Epithelial cell of esophagus (primary cell): ENCODE measurements at regions not wholly inside any gene's neighbourhood (a gene's known extent, or its start where the extent isn't known, plus 50 kb on each side); places are given as distances from the start of the nearest gene placed in this dataset.

ENCODE experiments used
- DNase-seq: peaks from one replicate; pipeline ENCODE4 v3.0.0; 2010; ENCODE audit warnings: low read depth
- H3K4me3 ChIP-seq: 2 replicates; pipeline ENCODE4 v1.5.1; 2011; ENCODE audit warnings: mild to moderate bottlenecking, low read length, control low read depth
- TF ChIP-seq, protein P1 (sequence below): IDR thresholded peaks from 2 replicates; pipeline ENCODE4 v1.5.1; 2011; ENCODE audit warnings: low read depth, mild to moderate bottlenecking, low read length, control low read depth, inconsistent platforms; ENCODE audit not compliant: insufficient read depth; ENCODE audit errors: missing control alignments

DNA sequence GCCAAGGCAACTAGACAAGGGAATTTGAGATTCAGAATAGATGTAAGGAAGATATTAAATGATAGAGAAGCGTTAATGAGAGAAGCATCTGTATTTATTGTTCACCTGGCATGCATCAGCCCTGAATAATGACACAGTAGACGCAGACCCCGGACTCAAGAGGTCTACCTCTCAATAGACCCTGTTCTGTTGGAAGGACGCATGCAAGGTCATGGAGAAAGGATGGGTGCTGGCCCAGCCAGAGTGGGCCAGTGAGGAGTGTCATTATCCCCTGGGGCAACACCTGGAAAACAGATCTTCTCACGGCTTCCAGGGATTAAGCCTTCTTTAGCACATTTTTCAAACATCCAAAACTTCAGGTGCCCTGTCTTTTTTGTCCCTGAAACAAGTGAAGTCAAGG, 461.0 kb downstream of the EIPR1 start:
- TF ChIP-seq, protein P1, sequence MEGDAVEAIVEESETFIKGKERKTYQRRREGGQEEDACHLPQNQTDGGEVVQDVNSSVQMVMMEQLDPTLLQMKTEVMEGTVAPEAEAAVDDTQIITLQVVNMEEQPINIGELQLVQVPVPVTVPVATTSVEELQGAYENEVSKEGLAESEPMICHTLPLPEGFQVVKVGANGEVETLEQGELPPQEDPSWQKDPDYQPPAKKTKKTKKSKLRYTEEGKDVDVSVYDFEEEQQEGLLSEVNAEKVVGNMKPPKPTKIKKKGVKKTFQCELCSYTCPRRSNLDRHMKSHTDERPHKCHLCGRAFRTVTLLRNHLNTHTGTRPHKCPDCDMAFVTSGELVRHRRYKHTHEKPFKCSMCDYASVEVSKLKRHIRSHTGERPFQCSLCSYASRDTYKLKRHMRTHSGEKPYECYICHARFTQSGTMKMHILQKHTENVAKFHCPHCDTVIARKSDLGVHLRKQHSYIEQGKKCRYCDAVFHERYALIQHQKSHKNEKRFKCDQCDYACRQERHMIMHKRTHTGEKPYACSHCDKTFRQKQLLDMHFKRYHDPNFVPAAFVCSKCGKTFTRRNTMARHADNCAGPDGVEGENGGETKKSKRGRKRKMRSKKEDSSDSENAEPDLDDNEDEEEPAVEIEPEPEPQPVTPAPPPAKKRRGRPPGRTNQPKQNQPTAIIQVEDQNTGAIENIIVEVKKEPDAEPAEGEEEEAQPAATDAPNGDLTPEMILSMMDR = no peak
- H3K4me3 ChIP-seq = no peak overlapping the region
- DNase-seq = no peak

DNA sequence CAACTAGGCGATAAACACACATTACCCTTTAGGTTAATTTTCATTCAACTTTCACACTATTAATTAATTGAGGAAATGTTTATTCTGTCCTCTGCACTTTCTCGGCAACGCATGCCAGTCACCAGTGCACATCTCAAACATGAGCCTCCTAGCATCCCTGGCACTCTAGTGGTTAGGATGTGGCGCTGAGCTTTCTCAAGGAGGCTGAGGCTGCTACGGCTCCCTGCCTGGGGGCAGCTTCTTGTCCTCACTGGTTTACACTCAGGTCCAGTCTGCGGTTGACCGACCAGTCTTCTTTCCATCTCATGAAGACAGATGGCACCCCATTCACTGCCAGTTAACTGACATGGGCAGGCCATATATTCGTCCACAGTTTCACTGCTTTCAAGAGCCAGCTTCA, 463.4 kb downstream of the EIPR1 start:
- no peak overlapping the region for H3K4me3 ChIP-seq
- TF ChIP-seq, protein P1 = no peak
- no peak for DNase-seq

DNA sequence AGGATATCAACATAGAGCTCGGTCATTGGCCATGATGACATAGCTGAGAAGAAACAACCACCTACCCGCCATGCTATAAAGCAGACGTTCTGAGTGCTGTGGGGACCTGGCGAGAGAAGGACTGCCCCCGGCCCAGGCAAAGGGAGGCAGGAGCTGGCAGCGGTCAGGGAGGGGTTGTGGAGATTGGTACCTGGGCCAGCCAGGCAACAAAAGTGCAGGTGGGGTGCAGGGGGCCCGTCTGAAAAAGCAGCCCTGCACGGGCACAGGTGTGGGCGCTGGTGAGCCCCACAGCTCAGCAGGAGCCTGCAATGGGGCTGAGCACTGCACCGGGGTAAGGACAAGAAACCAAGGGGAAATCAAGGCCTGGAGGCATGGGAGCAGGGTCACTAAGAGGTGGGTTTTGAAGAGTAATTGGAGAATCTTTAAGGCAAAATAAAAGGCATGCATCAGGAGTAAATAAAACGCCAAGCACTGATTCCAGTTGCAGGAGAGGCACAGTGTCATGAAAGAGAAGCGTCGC, 464.0 kb downstream of the EIPR1 start:
- TF ChIP-seq, protein P1 = no peak
- DNase-seq = no peak
- H3K4me3 ChIP-seq = no peak overlapping the region

DNA sequence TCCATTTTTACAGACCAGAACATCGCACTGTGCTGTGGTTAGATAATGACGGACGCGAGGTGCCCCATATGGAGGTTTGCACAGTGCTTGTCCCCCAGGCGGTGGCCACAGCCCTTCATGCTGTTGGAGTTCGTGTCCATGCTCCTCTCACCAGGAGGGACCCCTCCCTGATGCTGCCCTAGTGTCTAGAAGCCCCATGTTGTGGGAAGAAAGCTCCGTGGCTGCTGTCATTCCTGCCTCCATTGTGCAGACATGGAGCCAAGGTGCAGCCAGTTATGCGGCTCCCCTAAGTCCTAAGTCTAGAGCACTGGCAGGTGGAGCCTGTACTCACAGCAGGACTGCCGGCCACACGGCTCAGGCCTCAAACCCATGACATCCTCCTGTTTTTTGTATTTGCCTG, 464.9 kb downstream of the EIPR1 start:
- TF ChIP-seq, protein P1 = no peak
- DNase-seq = no peak
- no peak overlapping the region for H3K4me3 ChIP-seq

DNA sequence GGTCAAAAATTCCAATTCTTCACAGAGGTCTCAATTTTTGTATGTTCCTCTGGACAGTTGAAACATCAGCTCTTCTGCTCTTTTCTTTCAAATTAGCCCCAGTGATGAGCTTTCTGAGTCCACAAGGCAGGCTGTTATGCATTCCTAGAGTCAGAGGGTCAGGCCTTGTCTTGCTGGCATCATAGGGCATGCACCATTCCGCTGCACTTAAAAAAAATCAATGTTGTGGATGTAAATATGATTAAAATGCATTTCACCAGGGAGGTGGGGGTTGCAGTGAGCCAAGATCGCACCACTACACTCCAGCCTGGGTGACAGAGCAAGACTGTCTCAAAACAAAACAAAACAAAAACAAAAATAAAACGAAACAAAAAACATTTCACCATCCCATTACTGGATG, 465.3 kb downstream of the EIPR1 start:
- H3K4me3 ChIP-seq = no peak overlapping the region
- no peak for DNase-seq
- TF ChIP-seq, protein P1 = no peak

DNA sequence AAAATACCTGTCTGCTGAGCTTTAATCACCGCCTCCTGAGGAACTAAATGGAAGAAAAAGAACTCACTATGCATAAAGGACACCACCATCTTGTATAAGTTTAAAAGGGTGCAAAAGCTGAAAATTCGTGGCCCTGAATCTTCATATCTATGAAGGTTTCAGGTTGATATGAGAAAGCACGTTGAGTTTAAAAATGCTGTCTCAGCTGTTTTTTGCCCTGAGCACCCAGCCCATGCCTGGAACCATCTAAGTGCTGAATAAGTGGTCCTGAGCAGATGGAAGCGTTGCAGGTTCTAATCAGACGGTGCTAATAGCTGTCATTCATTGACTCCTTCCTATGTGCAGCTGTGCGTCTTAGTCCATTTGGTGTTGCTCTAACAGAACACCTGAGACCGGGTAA, 467.4 kb downstream of the EIPR1 start:
- TF ChIP-seq, protein P1 = no peak
- DNase-seq = no peak
- no peak overlapping the region for H3K4me3 ChIP-seq
